Upper lobe of left lung (tissue), 4 donors: ENCODE measurements at regions not wholly inside any gene's neighbourhood (a gene's known extent, or its start where the extent isn't known, plus 50 kb on each side); places are given as distances from the start of the nearest gene placed in this dataset.
"Not testable (repeated sequence)": the region's sequence is repeated elsewhere in the genome, so short reads cannot be mapped to it uniquely, and the experiment has no call there.

Source experiments
- EP300 ChIP-seq, 4 donors: sonication (generic); formaldehyde crosslinking; IDR thresholded peaks; one replicate each; pipeline ENCODE4 v1.5.1; 2017; ENCODE audit warnings: antibody characterized with exemption in 4 of 4, control low read depth in 2 of 4
- POLR2A ChIP-seq, 4 donors: fragments of 450-650 bp; IDR thresholded peaks; one replicate each; pipeline ENCODE4 v1.5.1; 2016 to 2017; ENCODE audit warnings: antibody characterized with exemption in 4 of 4, mild to moderate bottlenecking in 2 of 4
- TF ChIP-seq, protein P1 (sequence below), 6 experiments: fragments of 450-650 bp in 4 of 6; fragments of 200-600 bp in 2 of 6; sonication (generic) in 2 of 6; IDR thresholded peaks; one replicate each; pipeline ENCODE4 v1.5.1; 2016 to 2019; ENCODE audit warnings: antibody characterized with exemption in 6 of 6

DNA sequence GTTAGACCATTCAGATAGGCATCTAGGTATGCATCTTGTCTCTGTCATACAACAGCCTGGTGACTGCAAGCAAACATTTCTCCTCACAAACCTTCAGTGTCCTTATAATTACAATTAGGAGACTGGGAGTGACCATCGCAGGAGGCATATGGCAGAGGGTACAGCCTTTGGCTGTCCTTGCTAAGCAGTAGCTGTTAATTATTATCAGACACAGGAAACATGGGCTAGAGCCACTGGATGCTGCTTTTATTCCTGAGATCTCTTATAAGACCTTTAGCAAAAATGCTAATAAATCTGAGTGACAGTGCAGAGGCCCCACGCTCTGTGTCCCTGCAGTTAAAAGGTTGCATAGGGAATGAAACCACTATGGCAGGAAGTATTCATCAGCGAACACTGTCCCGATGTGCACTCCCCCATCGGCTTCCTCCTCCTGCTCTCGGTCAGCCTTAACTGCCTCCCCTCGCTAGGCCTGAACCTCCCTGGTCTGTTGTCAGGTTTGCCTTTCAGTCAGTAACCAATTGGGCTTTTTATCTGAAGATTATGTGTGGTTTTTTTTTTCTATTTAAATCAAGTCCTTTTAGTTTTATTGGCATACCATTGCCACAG lies 92.2 kb downstream of the ARHGAP11B start:
- TF ChIP-seq, protein P1, sequence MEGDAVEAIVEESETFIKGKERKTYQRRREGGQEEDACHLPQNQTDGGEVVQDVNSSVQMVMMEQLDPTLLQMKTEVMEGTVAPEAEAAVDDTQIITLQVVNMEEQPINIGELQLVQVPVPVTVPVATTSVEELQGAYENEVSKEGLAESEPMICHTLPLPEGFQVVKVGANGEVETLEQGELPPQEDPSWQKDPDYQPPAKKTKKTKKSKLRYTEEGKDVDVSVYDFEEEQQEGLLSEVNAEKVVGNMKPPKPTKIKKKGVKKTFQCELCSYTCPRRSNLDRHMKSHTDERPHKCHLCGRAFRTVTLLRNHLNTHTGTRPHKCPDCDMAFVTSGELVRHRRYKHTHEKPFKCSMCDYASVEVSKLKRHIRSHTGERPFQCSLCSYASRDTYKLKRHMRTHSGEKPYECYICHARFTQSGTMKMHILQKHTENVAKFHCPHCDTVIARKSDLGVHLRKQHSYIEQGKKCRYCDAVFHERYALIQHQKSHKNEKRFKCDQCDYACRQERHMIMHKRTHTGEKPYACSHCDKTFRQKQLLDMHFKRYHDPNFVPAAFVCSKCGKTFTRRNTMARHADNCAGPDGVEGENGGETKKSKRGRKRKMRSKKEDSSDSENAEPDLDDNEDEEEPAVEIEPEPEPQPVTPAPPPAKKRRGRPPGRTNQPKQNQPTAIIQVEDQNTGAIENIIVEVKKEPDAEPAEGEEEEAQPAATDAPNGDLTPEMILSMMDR (IDR thresholded peaks at IDR 0.05) = not testable (repeated sequence)
- not testable (repeated sequence) for TF ChIP-seq EP300, POLR2A (IDR thresholded peaks at IDR 0.05)
